Astrocyte of the spinal cord (primary cell): ENCODE measurements at regions not wholly inside any gene's neighbourhood (a gene's known extent, or its start where the extent isn't known, plus 50 kb on each side); places are given as distances from the start of the nearest gene placed in this dataset.

Source experiments
- DNase-seq: peaks from one replicate; pipeline ENCODE4 v3.0.0; 2011; ENCODE audit warnings: low read depth, low spot score
- H3K4me3 ChIP-seq: 2 replicates; pipeline ENCODE4 v1.5.1; 2011; ENCODE audit warnings: low read depth, mild to moderate bottlenecking, low read length, moderate library complexity
- CTCF ChIP-seq: IDR thresholded peaks from 2 replicates; pipeline ENCODE4 v1.5.1; 2012; ENCODE audit warnings: low read depth, mild to moderate bottlenecking, low read length, inconsistent platforms
- in situ Hi-C: cut with HindIII; loops from 2 replicates; pipeline ENCODE4 v1.10.0; 2017; ENCODE audit warnings: low sequenced_read_pairs

DNA sequence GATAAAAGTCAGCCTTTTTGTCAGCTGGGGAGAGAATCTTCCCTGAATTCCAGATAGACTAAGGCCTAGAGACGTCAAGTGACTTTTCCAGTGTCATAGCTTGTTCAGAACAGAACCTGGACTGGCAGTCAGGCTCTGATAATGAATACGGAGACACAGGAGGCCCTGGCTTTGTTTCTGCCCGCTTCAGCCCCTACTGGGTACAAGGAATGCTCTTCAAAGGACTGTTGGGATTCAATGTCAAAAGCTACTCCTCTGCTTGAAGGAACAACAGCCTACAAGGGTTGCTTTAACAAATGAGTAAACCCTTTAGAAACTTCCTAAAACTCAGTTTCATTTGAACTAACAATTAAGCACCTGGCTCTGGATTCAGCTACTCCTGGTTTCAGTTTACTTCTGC is 412.3 kb downstream of the OXSM start:
- in situ Hi-C loops, result no loop called here
- no peak for TF ChIP-seq CTCF
- no peak for DNase-seq
- H3K4me3 ChIP-seq, result no peak overlapping the region

DNA sequence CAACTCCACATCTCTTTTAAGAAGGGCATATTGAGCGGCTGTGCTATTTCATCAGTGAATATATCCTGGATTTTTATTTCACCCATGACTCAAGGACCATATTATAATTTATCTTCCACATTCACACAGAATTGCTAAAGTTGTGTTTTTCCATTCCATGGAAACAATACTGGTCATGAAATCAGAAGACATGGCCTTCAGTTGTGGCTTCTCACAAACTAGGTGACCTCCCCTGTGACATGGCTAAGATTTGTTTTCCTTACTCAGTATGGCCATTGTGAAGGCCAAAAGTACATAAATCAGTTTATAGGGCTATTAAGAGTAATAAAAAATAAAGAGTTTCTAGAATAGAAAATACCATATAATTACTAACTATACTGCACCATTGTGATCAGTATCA is 415.6 kb downstream of the OXSM start:
- in situ Hi-C loops, result no loop called here
- TF ChIP-seq CTCF, result no peak

DNA sequence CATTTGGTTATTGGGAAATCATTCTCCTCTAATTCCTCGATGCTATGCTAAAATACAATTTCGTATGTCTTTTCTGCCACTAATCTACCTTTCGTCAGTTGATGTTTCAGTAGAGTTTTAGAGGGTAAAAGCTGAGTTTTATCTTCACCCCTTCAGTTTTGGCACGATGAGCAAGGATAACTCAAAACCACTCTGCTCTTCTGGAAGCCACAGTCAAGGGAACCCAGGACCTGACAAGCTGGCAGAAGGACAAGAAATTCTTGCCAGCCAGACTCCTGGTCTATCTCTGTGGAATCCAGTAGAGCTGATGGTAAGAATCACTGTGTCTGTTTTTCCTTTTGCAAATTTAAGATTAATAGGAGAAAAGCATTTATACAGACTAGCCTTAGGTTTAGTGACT is 414.4 kb upstream of the LRRC3B start:
- no peak for TF ChIP-seq CTCF
- in situ Hi-C loops, result no loop called here
- no peak overlapping the region for H3K4me3 ChIP-seq
- no peak for DNase-seq

More for the DNA sequence above, 415.6 kb downstream of the OXSM start:
- no peak for DNase-seq
- no peak overlapping the region for H3K4me3 ChIP-seq

DNA sequence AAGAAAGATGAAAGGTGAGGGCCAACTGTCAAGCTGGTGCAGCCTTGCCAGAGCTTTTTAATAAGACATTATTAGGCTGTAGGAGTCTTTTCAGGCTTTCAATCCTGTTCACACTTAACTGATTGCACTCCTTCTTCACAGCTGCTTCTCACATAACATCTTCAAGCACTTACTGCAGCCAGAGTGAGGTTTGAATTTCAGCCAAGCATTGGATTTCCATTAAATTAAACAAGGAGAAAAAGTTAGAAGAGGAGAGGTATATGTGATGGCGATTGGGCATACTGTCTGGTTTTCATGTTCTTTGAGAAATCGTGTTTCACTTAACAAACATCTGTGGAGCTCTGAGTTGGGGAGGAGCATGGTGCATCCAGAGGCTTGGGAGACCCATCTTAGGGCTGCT is 392.8 kb upstream of the LRRC3B start:
- H3K4me3 ChIP-seq, result no peak overlapping the region
- TF ChIP-seq CTCF, result no peak
- DNase-seq, result no peak
- in situ Hi-C loops, result no loop called here

GRCh38 chr3:26233374-26233773 is 389.2 kb upstream of the LRRC3B start:
- H3K4me3 ChIP-seq, result no peak overlapping the region
- no peak for TF ChIP-seq CTCF
- no peak for DNase-seq
- in situ Hi-C loops, result no loop called here

DNA sequence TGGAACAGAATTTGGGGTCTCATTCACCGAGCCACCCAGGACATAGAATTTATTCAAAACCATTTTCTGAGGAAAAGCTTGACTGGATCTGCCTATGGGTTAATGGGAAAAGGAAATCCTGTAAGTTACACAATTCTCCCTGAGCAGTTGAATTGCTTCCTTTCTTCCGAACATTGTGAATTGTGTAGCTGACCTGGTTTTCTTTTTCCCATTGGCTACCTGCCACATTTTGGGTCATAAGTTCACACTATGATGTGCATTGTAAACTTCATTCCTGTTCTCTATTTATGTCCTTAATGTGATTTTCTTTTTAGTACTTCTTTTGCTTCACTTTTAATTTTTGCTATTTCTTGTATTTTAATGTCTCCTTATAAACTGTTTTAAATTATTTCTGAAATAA is 386.0 kb upstream of the LRRC3B start:
- no peak for TF ChIP-seq CTCF
- no peak overlapping the region for H3K4me3 ChIP-seq
- in situ Hi-C loops, result no loop called here
- DNase-seq, result no peak
